GM23338 (cell line): ENCODE measurements at regions not wholly inside any gene's neighbourhood (a gene's known extent, or its start where the extent isn't known, plus 50 kb on each side); places are given as distances from the start of the nearest gene placed in this dataset.

Experiments used
- ATAC-seq: fragments of 200-7000 bp; cut with Tn5 transposase; 3 replicates; pipeline ENCODE4 v1.9.1; 2020
- DNase-seq: peaks from one replicate; pipeline ENCODE4 v3.0.0-alpha.2; 2015; ENCODE audit warnings: low spot score
- H2AFZ ChIP-seq: fragments of 200-600 bp; sonication (generic); 2 replicates; pipeline ENCODE4 v1.8.0; 2016; ENCODE audit warnings: antibody characterized with exemption, mild to moderate bottlenecking, moderate library complexity
- H3F3A ChIP-seq: fragments of 200-600 bp; sonication (generic); replicated peaks from 2 replicates; pipeline ENCODE4 v1.8.0; 2017; ENCODE audit warnings: antibody characterized with exemption, mixed run types, low read depth
- H3K27ac ChIP-seq: fragments of 200-600 bp; sonication (generic); 2 replicates; pipeline ENCODE4 v1.6.1; 2016; ENCODE audit warnings: low read depth
- H3K27me3 ChIP-seq: fragments of 200-600 bp; sonication (generic); 2 replicates; pipeline ENCODE4 v1.8.0; 2016; ENCODE audit warnings: mild to moderate bottlenecking, mixed run types, moderate library complexity; ENCODE audit not compliant: insufficient read depth
- H3K36me3 ChIP-seq: fragments of 200-600 bp; sonication (generic); 2 replicates; pipeline ENCODE4 v1.8.0; 2016; ENCODE audit warnings: mild to moderate bottlenecking; ENCODE audit not compliant: insufficient read depth
- H3K4me1 ChIP-seq: fragments of 200-600 bp; sonication (generic); 2 replicates; pipeline ENCODE4 v1.8.0; 2016; ENCODE audit warnings: mild to moderate bottlenecking, moderate library complexity; ENCODE audit not compliant: insufficient read depth
- H3K4me2 ChIP-seq: fragments of 200-600 bp; sonication (generic); 2 replicates; pipeline ENCODE4 v1.7.1; 2017; ENCODE audit warnings: mixed run types
- H3K4me3 ChIP-seq: fragments of 200-600 bp; sonication (generic); 2 replicates; pipeline ENCODE4 v1.6.1; 2016; ENCODE audit warnings: mixed run types
- H3K79me2 ChIP-seq: fragments of 200-600 bp; sonication (generic); replicated peaks from 2 replicates; pipeline ENCODE4 v1.8.0; 2017; ENCODE audit warnings: mild to moderate bottlenecking; ENCODE audit not compliant: insufficient read depth
- H3K9me2 ChIP-seq: fragments of 200-600 bp; sonication (generic); 2 replicates; pipeline ENCODE4 v1.8.0; 2017; ENCODE audit not compliant: insufficient read depth
- H4K20me1 ChIP-seq: fragments of 200-600 bp; sonication (generic); replicated peaks from 2 replicates; pipeline ENCODE4 v1.8.0; 2017; ENCODE audit warnings: mild to moderate bottlenecking; ENCODE audit not compliant: insufficient read depth
- H3K27ac Mint-ChIP-seq: 2 replicates; pipeline ENCODE4 v1.8.0; 2020; ENCODE audit warnings: inconsistent platforms, mild to moderate bottlenecking, moderate library complexity, mixed read lengths
- H3K27me3 Mint-ChIP-seq: 3 replicates; pipeline ENCODE4 v1.8.0; 2022; ENCODE audit warnings: low read depth, mild to moderate bottlenecking, moderate library complexity, mixed read lengths, inconsistent platforms; ENCODE audit not compliant: insufficient read depth, poor library complexity
- H3K36me3 Mint-ChIP-seq: 3 replicates; pipeline ENCODE4 v1.8.0; 2021; ENCODE audit warnings: low read depth, mild to moderate bottlenecking, inconsistent platforms, moderate library complexity, mixed read lengths
- H3K4me1 Mint-ChIP-seq: 3 replicates; pipeline ENCODE4 v1.8.0; 2020; ENCODE audit warnings: mild to moderate bottlenecking, inconsistent platforms, mixed read lengths
- H3K4me3 Mint-ChIP-seq: 3 replicates; pipeline ENCODE4 v1.8.0; 2021; ENCODE audit warnings: moderate library complexity, mild to moderate bottlenecking, inconsistent platforms, mixed read lengths
- H3K9me3 Mint-ChIP-seq: 3 replicates; pipeline ENCODE4 v1.8.0; 2020; ENCODE audit warnings: moderate library complexity, mild to moderate bottlenecking, inconsistent platforms, mixed read lengths
- CREB1 ChIP-seq: fragments of 250-450 bp; sonication (Bioruptor Pico); IDR thresholded peaks from 2 replicates; pipeline ENCODE4 v1.5.0; 2020; ENCODE audit warnings: low read depth, mild to moderate bottlenecking, moderate library complexity
- EZH2 ChIP-seq: fragments of 200-600 bp; sonication (generic); IDR thresholded peaks from one replicate; pipeline ENCODE4 v1.8.0; 2017; ENCODE audit warnings: antibody characterized with exemption, mild to moderate bottlenecking, low read depth; ENCODE audit not compliant: unreplicated experiment
- JUNB ChIP-seq: IDR thresholded peaks from one replicate; pipeline ENCODE4 v1.6.1; 2016; ENCODE audit warnings: antibody characterized with exemption; ENCODE audit not compliant: unreplicated experiment
- NANOG ChIP-seq: IDR thresholded peaks from 2 replicates; pipeline ENCODE4 v1.6.1; 2016; ENCODE audit warnings: antibody characterized with exemption, borderline replicate concordance
- REST ChIP-seq: IDR thresholded peaks from one replicate; pipeline ENCODE4 v1.6.1; 2018; ENCODE audit warnings: antibody characterized with exemption; ENCODE audit not compliant: unreplicated experiment
- ZNF331 ChIP-seq: fragments of 250-450 bp; sonication (Bioruptor Pico); IDR thresholded peaks from 2 replicates; pipeline ENCODE4 v1.5.0; 2020; ENCODE audit warnings: low read depth, mild to moderate bottlenecking, moderate library complexity
- ZNF462 ChIP-seq: fragments of 250-450 bp; sonication (Bioruptor Pico); IDR thresholded peaks from 2 replicates; pipeline ENCODE4 v1.5.0; 2020; ENCODE audit warnings: mild to moderate bottlenecking, moderate library complexity
- TF ChIP-seq, protein P1 (sequence below), 2 experiments: fragments of 200-600 bp in 1 of 2; sonication (generic) in 1 of 2; conservative IDR thresholded peaks; 2 replicates each; pipeline versions ENCODE4 v1.5.1 to v1.6.1; 2016 to 2017; ENCODE audit warnings: antibody characterized with exemption in 2 of 2, low read depth in 2 of 2, mild to moderate bottlenecking in 2 of 2, moderate library complexity in 1 of 2
- TF ChIP-seq, protein P2 (sequence below): IDR thresholded peaks from 2 replicates; pipeline ENCODE4 v1.6.1; 2016; ENCODE audit warnings: antibody characterized with exemption

DNA sequence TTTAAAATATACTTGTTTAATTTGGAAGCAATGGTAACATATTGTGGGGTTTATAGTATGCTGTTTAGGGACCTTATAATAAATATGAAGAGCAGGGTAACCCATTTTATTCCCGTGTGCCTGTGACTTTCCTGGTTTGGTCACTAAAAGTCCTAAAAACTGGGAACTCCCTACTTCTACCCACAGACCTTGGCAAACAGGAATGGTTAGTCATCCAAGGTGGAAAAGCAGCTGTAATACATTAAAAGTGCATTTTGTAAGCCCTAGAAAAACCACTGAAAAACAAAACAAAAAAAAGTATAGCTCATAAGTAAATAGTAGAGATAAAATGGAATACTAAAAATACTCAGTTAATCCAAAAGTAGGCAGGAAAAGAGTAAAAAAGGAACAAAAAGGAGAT is 538.9 kb downstream of the LMO4 start:
- no peak overlapping the region for H3K4me2 ChIP-seq
- Mint-ChIP-seq H3K9me3 (peaks cover 25% of the 10 kb centered on the region), H3K4me1 (peaks cover 30% of the 10 kb centered on the region), H3K36me3 (peaks cover 38% of the 10 kb centered on the region), H3K27ac (no peak overlapping the region), H3K4me3 (no peak overlapping the region), H3K27me3 (no peaks in the 10 kb centered on the region)
- ATAC-seq (no peak), DNase-seq (no peak)
- peaks cover 29% of the 10 kb centered on the region for H3K4me1 ChIP-seq
- no peaks in the 10 kb centered on the region for H4K20me1 ChIP-seq
- H3K9me2 ChIP-seq = 0 out of 2 replicates have a peak, but pooled peaks cover 2% of the 10 kb centered on the region
- no peaks in the 10 kb centered on the region for H3K79me2 ChIP-seq
- TF ChIP-seq REST (no peak), EZH2 (no peak), NANOG (no peak), CREB1 (no peak)
- TF ChIP-seq, protein P1, sequence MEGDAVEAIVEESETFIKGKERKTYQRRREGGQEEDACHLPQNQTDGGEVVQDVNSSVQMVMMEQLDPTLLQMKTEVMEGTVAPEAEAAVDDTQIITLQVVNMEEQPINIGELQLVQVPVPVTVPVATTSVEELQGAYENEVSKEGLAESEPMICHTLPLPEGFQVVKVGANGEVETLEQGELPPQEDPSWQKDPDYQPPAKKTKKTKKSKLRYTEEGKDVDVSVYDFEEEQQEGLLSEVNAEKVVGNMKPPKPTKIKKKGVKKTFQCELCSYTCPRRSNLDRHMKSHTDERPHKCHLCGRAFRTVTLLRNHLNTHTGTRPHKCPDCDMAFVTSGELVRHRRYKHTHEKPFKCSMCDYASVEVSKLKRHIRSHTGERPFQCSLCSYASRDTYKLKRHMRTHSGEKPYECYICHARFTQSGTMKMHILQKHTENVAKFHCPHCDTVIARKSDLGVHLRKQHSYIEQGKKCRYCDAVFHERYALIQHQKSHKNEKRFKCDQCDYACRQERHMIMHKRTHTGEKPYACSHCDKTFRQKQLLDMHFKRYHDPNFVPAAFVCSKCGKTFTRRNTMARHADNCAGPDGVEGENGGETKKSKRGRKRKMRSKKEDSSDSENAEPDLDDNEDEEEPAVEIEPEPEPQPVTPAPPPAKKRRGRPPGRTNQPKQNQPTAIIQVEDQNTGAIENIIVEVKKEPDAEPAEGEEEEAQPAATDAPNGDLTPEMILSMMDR (conservative IDR thresholded peaks at IDR 0.05; ENCODE audit: low read depth in 2 of 2) = no peak
- TF ChIP-seq, protein P2, sequence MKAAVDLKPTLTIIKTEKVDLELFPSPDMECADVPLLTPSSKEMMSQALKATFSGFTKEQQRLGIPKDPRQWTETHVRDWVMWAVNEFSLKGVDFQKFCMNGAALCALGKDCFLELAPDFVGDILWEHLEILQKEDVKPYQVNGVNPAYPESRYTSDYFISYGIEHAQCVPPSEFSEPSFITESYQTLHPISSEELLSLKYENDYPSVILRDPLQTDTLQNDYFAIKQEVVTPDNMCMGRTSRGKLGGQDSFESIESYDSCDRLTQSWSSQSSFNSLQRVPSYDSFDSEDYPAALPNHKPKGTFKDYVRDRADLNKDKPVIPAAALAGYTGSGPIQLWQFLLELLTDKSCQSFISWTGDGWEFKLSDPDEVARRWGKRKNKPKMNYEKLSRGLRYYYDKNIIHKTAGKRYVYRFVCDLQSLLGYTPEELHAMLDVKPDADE = no peak
- no peak overlapping the region for H3K27ac ChIP-seq
- no peak overlapping the region for H3K4me3 ChIP-seq
- no peaks in the 10 kb centered on the region for H3F3A ChIP-seq
- peaks cover 4% of the 10 kb centered on the region; the same call in 1 of the 2 replicates for H3K36me3 ChIP-seq
- H3K27me3 ChIP-seq = no peaks in the 10 kb centered on the region
- no peak overlapping the region for H2AFZ ChIP-seq

DNA sequence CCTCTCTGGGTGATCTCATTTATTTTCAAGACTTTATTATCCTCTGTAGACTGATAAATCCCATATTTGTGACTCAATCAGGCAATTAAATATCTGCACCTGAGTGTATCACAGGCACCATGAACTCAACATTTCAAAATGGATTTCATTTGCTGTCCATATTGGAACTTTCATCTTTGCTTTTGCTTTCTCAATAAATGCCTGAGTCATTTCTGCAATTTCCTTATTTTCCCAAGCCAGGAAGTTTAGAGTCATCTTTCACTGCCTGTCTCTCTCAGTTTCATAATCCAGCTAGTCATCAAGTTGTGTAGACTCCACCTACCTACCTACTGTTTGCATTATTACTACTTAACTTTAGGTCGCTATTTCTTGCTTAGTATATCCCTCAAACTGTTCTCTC is 540.9 kb downstream of the LMO4 start:
- Mint-ChIP-seq H3K27me3 (no peaks in the 10 kb centered on the region), H3K4me3 (no peak overlapping the region), H3K27ac (no peak overlapping the region), H3K4me1 (peaks cover 17% of the 10 kb centered on the region), H3K36me3 (peaks cover 34% of the 10 kb centered on the region), H3K9me3 (peaks cover 25% of the 10 kb centered on the region)
- peaks cover 15% of the 10 kb centered on the region for H3K4me1 ChIP-seq
- H3F3A ChIP-seq = no peaks in the 10 kb centered on the region
- H3K9me2 ChIP-seq = no peaks in the 10 kb centered on the region
- H2AFZ ChIP-seq = no peak overlapping the region
- no peaks in the 10 kb centered on the region for H3K27me3 ChIP-seq
- H4K20me1 ChIP-seq = no peaks in the 10 kb centered on the region
- no peak overlapping the region for H3K27ac ChIP-seq
- no peak overlapping the region for H3K4me2 ChIP-seq
- H3K36me3 ChIP-seq = peaks cover 4% of the 10 kb centered on the region; the same call in 1 of the 2 replicates
- no peak for ATAC-seq
- H3K4me3 ChIP-seq = no peak overlapping the region
- H3K79me2 ChIP-seq = no peaks in the 10 kb centered on the region
- DNase-seq = no peak
- TF ChIP-seq ZNF331 (CRISPR knock-in tag) = no peak
- no peak for TF ChIP-seq ZNF462 (CRISPR knock-in tag)
- no peak for TF ChIP-seq NANOG
- TF ChIP-seq JUNB = no peak
